Activated T-helper 17 cell treated with anti-CD3 and anti-CD28 coated beads, Interleukin-2, amount 50 U/mL, for 72 hours (primary cell): ENCODE measurements at regions not wholly inside any gene's neighbourhood (a gene's known extent, or its start where the extent isn't known, plus 50 kb on each side); places are given as distances from the start of the nearest gene placed in this dataset.

ENCODE experiments used
- ATAC-seq: fragments of 150-1000 bp; cut with Tn5 transposase; replicated peaks from 2 replicates; pipeline ENCODE4 v1.10.0; 2021; ENCODE audit warnings: mild to moderate bottlenecking, moderate library complexity
- H3K27ac Mint-ChIP-seq: one replicate; pipeline ENCODE4 v1.8.0; 2022; ENCODE audit warnings: mixed read lengths
- H3K27me3 Mint-ChIP-seq: one replicate; pipeline ENCODE4 v1.8.0; 2022; ENCODE audit warnings: mixed read lengths
- H3K36me3 Mint-ChIP-seq: one replicate; pipeline ENCODE4 v1.8.0; 2022; ENCODE audit warnings: low read depth, mild to moderate bottlenecking, mixed read lengths
- H3K4me1 Mint-ChIP-seq: one replicate; pipeline ENCODE4 v1.8.0; 2022; ENCODE audit warnings: mixed read lengths
- H3K4me3 Mint-ChIP-seq: one replicate; pipeline ENCODE4 v1.8.0; 2022; ENCODE audit warnings: mild to moderate bottlenecking, mixed read lengths
- H3K9me3 Mint-ChIP-seq: one replicate; pipeline ENCODE4 v1.8.0; 2022; ENCODE audit warnings: mixed read lengths

- Mint-ChIP-seq H3K36me3 (no peaks in the 10 kb centered on the region), H3K27ac (no peak overlapping the region), H3K27me3 (no peaks in the 10 kb centered on the region), H3K9me3 (peaks cover 10% of the 10 kb centered on the region), H3K4me3 (no peak overlapping the region), H3K4me1 (no peaks in the 10 kb centered on the region)
- ATAC-seq, result no peak
These were observed 576.0 kb upstream of the DPP6 start for GRCh38 chr7:153476166-153476565.

GRCh38 chr7:153496257-153496656, 555.9 kb upstream of the DPP6 start:
- H3K27me3 Mint-ChIP-seq, result no peaks in the 10 kb centered on the region

GRCh38 chr7:153503093-153503492, 549.1 kb upstream of the DPP6 start:
- no peaks in the 10 kb centered on the region for H3K4me1 Mint-ChIP-seq
- H3K36me3 Mint-ChIP-seq, result no peaks in the 10 kb centered on the region
- ATAC-seq, result no peak
- no peaks in the 10 kb centered on the region for H3K27me3 Mint-ChIP-seq
- no peak overlapping the region for H3K27ac Mint-ChIP-seq
- H3K4me3 Mint-ChIP-seq, result no peak overlapping the region
- peaks cover 12% of the 10 kb centered on the region for H3K9me3 Mint-ChIP-seq

More at GRCh38 chr7:153496257-153496656, 555.9 kb upstream of the DPP6 start:
- no peaks in the 10 kb centered on the region for H3K4me1 Mint-ChIP-seq
- H3K9me3 Mint-ChIP-seq, result peaks cover 4% of the 10 kb centered on the region
- no peak for ATAC-seq
- H3K27ac Mint-ChIP-seq, result no peak overlapping the region
- H3K36me3 Mint-ChIP-seq, result no peaks in the 10 kb centered on the region
- H3K4me3 Mint-ChIP-seq, result no peak overlapping the region

GRCh38 chr7:153504288-153505075, 547.7 kb upstream of the DPP6 start:
- Mint-ChIP-seq H3K36me3 (no peaks in the 10 kb centered on the region), H3K9me3 (peaks cover 12% of the 10 kb centered on the region), H3K4me1 (no peaks in the 10 kb centered on the region), H3K4me3 (no peak overlapping the region), H3K27me3 (no peaks in the 10 kb centered on the region), H3K27ac (no peak overlapping the region)
- ATAC-seq, result no peak

- no peak for ATAC-seq
- no peaks in the 10 kb centered on the region for H3K27me3 Mint-ChIP-seq
- peaks cover 8% of the 10 kb centered on the region for H3K9me3 Mint-ChIP-seq
- no peaks in the 10 kb centered on the region for H3K36me3 Mint-ChIP-seq
- no peak overlapping the region for H3K27ac Mint-ChIP-seq
- H3K4me3 Mint-ChIP-seq, result no peak overlapping the region
- H3K4me1 Mint-ChIP-seq, result no peaks in the 10 kb centered on the region
These were observed 544.3 kb upstream of the DPP6 start for GRCh38 chr7:153507885-153508284.

- Mint-ChIP-seq H3K4me1 (no peaks in the 10 kb centered on the region), H3K4me3 (no peak overlapping the region), H3K9me3 (peaks cover 8% of the 10 kb centered on the region), H3K27me3 (no peaks in the 10 kb centered on the region), H3K36me3 (no peaks in the 10 kb centered on the region), H3K27ac (no peak overlapping the region)
- no peak for ATAC-seq
These were observed 542.4 kb upstream of the DPP6 start for GRCh38 chr7:153509768-153510167.

GRCh38 chr7:153510674-153511073, 541.5 kb upstream of the DPP6 start:
- ATAC-seq, result no peak
- H3K27ac Mint-ChIP-seq, result no peak overlapping the region
- no peaks in the 10 kb centered on the region for H3K36me3 Mint-ChIP-seq
- H3K4me1 Mint-ChIP-seq, result no peaks in the 10 kb centered on the region
- peaks cover 8% of the 10 kb centered on the region for H3K9me3 Mint-ChIP-seq
- H3K27me3 Mint-ChIP-seq, result no peaks in the 10 kb centered on the region
- H3K4me3 Mint-ChIP-seq, result no peak overlapping the region

GRCh38 chr7:153514032-153514431, 538.2 kb upstream of the DPP6 start:
- ATAC-seq, result no peak
- H3K4me1 Mint-ChIP-seq, result no peaks in the 10 kb centered on the region

GRCh38 chr7:153515359-153515758, 536.8 kb upstream of the DPP6 start:
- Mint-ChIP-seq H3K27me3 (no peaks in the 10 kb centered on the region), H3K27ac (no peak overlapping the region), H3K9me3 (peaks cover 8% of the 10 kb centered on the region), H3K4me1 (no peaks in the 10 kb centered on the region), H3K4me3 (no peak overlapping the region), H3K36me3 (no peaks in the 10 kb centered on the region)
- no peak for ATAC-seq

More at GRCh38 chr7:153514032-153514431, 538.2 kb upstream of the DPP6 start:
- Mint-ChIP-seq H3K27ac (no peak overlapping the region), H3K9me3 (peaks cover 8% of the 10 kb centered on the region), H3K4me3 (no peak overlapping the region), H3K27me3 (no peaks in the 10 kb centered on the region), H3K36me3 (no peaks in the 10 kb centered on the region)

GRCh38 chr7:153518201-153518984, 533.8 kb upstream of the DPP6 start:
- Mint-ChIP-seq H3K27me3 (no peaks in the 10 kb centered on the region), H3K4me3 (no peak overlapping the region), H3K36me3 (no peaks in the 10 kb centered on the region), H3K27ac (no peak overlapping the region), H3K9me3 (peaks cover 7% of the 10 kb centered on the region), H3K4me1 (no peaks in the 10 kb centered on the region)
- no peak for ATAC-seq

GRCh38 chr7:153521370-153521769, 530.8 kb upstream of the DPP6 start:
- no peak overlapping the region for H3K4me3 Mint-ChIP-seq
- H3K36me3 Mint-ChIP-seq, result no peaks in the 10 kb centered on the region

GRCh38 chr7:153522261-153522660, 529.9 kb upstream of the DPP6 start:
- ATAC-seq, result no peak
- no peaks in the 10 kb centered on the region for H3K36me3 Mint-ChIP-seq
- H3K4me1 Mint-ChIP-seq, result no peaks in the 10 kb centered on the region
- no peak overlapping the region for H3K4me3 Mint-ChIP-seq
- H3K9me3 Mint-ChIP-seq, result peaks cover 8% of the 10 kb centered on the region
- H3K27me3 Mint-ChIP-seq, result no peaks in the 10 kb centered on the region
- H3K27ac Mint-ChIP-seq, result no peak overlapping the region

More at GRCh38 chr7:153521370-153521769, 530.8 kb upstream of the DPP6 start:
- Mint-ChIP-seq H3K4me1 (no peaks in the 10 kb centered on the region), H3K9me3 (peaks cover 8% of the 10 kb centered on the region), H3K27me3 (no peaks in the 10 kb centered on the region), H3K27ac (no peak overlapping the region)
- ATAC-seq, result no peak

- H3K9me3 Mint-ChIP-seq, result peaks cover 15% of the 10 kb centered on the region
- H3K4me3 Mint-ChIP-seq, result no peak overlapping the region
- ATAC-seq, result no peak
- H3K36me3 Mint-ChIP-seq, result no peaks in the 10 kb centered on the region
- H3K4me1 Mint-ChIP-seq, result no peaks in the 10 kb centered on the region
- no peak overlapping the region for H3K27ac Mint-ChIP-seq
- H3K27me3 Mint-ChIP-seq, result no peaks in the 10 kb centered on the region
These were observed 528.7 kb upstream of the DPP6 start for GRCh38 chr7:153523320-153524015.

- Mint-ChIP-seq H3K9me3 (peaks cover 15% of the 10 kb centered on the region), H3K27ac (no peak overlapping the region), H3K4me3 (no peak overlapping the region), H3K4me1 (no peaks in the 10 kb centered on the region), H3K36me3 (no peaks in the 10 kb centered on the region), H3K27me3 (no peaks in the 10 kb centered on the region)
- no peak for ATAC-seq
These were observed 528.1 kb upstream of the DPP6 start for GRCh38 chr7:153524070-153524601.
